HG03139 (cell line): ENCODE measurements at regions not wholly inside any gene's neighbourhood (a gene's known extent, or its start where the extent isn't known, plus 50 kb on each side); places are given as distances from the start of the nearest gene placed in this dataset.

Source experiments
- ATAC-seq: cut with Tn5 transposase; IDR thresholded peaks from one replicate; pipeline ENCODE4 v1.9.1; 2021; ENCODE audit not compliant: unreplicated experiment

DNA sequence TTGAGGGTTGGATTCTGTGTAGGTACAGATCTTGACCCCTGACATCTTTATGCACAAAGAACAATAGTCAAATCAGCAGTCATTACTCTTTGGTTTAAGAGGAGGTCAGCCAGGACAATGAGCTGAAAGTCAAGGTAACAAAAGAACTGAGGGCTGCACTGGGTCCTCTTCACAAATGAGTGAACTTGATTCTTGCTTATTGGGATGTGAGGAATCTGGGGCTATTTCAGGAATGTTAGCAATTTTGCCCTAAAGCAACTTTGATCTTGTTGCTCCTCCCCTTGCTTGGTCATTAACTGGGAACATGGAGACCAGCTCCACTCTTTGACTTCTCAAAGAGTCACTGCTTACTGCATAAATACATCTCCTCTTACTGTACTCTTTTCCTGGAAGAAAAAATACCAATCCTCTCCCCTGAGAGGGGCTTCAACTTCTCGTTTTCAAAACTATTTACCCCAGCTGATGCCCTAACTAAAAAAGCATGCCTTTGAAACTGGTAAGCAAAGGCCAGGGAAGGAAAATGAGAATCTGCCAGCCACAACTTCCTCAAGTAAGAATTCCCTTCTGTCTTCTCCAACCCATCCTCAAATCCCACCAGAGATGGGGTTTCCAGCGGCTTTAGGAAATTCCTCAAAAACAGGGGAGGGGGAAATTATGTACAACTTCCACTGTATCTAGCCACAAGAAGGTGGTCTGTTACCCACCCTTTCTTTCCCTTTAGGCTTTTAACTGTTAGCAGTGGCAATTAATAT lies 368.3 kb downstream of the ENC1 start:
- no peak for ATAC-seq

DNA sequence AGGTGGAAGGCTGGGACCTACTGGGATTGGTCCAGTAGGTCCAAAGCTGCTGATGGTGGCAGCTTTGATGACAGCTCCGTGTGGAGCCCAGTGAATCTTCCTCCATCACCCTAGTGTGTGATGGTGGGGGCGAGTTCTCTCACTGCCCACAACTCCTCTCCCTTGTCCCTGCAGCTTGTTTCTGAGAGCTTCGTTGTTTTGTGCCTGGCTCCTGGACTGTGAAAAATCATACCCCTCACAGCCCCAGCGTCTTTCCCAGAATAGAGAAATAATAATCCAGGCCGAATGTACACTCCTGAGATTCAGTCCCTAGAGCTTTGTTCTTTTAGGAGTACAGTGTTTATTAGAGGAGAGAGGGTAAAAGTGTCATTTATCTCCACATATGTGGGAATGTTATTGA lies 372.2 kb downstream of the ENC1 start:
- ATAC-seq, result no peak

DNA sequence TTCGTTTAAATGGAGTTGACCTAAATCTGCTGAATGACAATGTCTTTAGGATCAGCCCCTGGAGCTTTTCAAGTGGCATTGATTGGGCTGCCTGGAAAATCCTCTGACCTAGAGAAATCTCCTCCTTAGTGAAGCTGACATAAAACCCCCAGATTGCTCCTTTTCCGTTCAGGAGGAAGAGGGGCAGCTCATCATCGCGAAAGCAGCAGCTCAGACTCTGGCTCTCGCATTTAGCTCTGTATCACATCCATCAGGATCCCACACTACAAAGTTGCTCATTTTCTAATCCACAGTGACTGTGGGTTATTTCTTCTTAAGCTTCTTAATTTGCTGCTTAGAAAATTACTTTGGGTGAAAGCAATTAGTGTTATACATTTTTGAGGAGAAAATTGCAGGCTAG lies 373.7 kb downstream of the ENC1 start:
- ATAC-seq, result no peak

DNA sequence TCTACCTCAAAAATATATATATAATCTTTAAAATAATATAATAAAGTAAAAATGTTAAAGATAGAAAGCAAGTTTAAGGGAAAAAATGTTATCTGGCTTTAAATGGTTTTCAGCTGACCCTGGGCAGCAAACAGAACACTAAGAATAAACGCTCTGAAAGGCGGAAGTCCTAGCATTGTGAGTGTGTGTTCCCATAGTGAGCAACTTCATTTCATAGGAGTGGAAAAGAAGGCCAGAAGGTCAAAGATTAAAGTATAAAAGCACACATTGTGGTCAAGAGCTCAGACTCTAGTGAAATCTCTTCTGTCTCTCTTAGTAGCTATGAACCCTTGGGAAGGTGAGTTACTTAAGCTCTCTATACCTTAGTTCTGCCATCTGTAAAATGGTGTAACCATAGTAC lies 374.4 kb downstream of the ENC1 start:
- no peak for ATAC-seq

DNA sequence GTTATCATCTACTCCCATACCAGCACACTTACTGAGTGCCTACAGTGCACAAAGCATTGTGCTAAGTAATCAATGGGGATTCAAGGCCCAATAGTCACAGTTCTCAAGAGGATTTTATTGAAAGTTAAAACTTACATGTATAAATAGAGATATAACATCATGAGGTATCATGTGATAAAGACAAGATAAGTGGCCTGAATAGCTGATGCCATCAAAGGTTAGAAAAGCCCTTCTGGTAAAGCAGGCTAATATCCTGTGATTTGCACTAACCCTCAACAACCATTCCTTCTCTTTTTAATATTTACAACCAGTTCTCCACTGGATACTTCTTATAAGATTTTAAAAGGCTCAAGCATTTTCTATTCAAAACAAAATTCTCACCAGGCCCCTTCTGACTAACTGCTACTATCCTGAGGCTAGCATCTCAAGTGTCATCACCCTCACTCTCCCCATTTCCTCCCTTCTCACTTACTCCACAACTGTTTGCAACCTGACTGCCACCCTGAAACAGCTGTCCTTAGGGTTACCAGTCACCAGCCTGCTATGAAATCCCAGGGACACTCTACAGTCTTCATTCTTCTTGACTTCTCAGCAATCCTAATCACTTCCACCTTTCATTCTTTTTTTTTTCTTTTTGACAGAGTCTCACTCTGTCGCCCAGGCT lies 377.9 kb downstream of the ENC1 start:
- no peak for ATAC-seq

DNA sequence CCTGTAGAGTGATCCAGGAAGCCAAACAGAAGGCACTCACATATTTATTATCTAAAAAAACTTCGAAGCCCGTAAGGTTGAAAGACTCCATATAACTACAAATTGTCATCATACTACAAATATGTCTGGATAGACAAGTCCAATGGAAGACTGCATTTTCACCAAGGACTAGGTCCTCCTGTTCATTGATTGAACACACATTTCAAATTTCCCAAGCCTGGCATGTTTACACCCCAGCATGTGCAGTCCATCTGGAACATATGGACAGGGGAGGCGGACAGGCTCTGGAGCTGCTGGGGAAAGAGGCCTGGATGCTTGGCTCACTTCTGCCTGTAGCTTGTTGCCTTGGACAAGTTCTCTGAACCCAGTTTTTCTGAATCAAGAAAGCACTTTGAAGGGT lies 378.7 kb downstream of the ENC1 start:
- no peak for ATAC-seq

DNA sequence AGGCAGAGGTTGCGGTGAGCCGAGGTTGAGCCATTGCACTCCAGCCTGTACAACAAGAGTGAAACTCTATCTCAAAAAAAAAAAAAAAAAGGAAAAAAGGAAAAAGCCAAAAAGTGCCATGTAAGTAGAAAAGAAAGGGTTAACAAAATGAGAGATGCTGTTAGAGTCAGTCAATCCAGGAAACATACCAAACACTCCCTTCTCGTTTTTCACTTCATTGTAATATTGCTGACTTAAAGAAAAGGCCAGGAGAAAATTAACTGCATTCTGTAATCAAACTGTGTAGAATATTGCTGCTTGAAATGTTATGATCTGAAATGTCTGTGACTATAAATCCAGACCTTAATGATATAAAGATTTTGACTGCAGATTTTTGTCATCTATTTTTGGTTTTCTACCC lies 379.1 kb downstream of the ENC1 start:
- ATAC-seq, result no peak

DNA sequence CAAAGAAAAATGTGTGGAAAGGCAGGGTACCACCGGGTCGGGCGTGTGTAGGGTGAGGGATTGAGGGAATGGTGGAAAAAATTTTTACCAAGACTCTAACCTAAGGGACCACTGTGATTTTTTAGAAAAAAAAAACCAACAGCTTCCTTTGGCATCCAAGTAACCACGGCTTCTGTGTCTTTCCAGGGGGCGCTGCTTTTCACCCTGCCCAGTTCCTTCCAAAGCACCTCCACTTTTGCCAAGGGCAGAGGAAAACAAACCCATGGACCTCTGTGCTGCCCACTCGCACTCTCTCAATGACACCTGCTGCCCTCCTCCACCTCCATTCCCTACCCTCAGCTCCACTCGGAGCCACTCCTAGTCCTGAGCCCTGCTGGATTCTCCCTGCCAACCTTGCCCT lies 381.0 kb downstream of the ENC1 start:
- ATAC-seq, result no peak

DNA sequence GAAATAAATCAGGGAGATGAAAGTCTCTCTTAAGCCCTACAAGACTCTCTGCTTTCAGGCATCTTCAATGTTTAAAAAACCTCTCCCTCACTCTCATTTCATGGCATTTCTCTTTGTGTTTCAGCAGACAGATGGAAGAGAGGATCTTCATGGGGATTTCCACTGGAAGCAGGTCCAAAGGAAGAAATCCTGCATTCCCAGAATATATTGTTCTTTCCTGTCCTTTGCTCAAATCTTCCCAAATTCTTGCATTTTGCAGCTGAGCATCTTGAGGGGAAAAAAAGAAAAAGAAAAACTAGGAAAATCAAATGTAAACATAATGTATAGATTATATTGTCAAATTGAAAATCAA lies 382.2 kb downstream of the ENC1 start:
- no peak for ATAC-seq

DNA sequence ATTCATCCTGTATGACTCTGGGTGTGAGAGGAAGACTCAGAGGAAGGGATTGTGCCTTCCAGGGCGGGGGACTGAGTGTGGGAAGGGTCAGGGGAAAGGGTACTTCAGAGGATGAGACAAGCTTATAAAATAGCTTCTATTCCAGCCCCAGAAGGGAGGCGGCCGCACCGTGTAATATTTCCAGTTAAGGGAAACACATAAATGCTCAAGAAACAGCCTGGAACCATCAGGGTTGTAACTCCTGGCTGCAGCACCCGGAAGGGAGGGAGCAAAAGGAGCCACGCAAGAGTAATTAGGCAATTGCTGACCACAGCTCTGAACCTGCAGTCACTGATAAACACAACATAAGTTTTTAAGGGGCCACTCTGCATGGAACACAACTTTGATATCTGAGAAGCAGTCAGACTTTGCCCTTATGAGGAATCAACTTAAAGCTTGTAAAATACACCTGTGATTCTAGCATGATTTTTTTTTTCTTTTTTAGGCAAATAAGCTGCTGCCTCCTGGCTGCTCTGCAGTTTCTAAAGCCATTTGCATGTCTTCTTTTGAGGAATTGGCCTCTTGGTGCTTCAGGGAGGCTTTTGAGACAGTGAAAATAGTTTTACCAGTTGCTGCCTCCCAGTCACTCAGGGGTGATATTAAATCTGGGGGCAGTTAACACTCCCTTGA lies 382.7 kb downstream of the ENC1 start:
- no peak for ATAC-seq

DNA sequence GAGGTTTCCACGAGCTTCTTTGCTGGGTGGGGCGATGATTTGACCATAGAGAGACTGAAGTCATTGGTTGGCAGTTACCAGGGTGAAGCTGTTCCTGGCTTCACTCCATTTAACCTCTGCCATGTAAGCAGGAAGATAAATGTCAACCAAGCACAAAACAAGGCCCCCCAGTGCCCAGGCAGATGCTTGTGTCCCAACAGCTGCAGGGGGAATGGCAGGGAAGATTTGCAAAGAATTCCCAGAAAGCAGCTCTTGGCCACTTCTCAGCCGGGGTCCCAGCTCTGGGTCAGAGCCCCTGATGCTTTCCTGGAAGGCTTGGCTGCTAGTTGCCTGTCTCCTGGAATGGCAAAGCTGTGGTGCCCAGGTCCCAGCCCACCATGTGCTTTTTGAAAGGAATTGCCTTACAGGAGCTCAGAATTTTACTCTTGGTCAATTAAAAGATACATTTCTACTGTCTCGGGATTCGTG lies 383.4 kb downstream of the ENC1 start:
- ATAC-seq, result no peak

DNA sequence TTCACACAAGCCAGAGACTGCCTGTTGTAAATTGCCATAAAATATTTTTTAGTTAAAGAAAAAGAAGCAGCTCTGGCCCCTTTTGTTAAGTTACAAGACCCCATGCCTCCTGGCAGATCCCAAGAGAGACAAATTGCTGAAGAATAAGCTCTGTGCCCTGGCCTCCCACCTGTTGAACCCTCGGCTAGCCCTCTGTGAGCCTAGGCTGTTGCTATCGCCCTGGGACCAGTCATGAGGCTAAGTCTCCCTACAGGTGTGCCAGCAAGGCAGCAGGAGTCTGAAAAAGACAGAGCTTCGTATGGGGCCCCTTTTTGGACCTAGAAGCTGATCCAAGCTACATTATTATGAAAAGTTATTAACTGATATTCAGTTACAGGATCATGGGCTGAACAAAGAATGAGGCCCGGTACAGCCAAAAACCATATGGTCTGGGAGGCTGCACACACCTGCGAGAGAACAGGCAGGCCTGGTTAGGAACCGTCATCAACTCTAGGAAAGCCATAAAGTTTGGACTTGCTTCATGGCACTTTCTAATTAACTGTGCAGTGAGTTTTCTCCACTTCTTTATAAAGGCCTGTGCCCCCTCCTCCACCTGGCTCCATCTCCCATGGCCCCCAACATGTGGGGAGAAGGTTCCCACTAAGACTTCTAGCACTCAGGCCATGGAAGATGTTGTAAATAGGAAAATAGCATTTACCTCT lies 384.7 kb downstream of the ENC1 start:
- ATAC-seq, result no peak

DNA sequence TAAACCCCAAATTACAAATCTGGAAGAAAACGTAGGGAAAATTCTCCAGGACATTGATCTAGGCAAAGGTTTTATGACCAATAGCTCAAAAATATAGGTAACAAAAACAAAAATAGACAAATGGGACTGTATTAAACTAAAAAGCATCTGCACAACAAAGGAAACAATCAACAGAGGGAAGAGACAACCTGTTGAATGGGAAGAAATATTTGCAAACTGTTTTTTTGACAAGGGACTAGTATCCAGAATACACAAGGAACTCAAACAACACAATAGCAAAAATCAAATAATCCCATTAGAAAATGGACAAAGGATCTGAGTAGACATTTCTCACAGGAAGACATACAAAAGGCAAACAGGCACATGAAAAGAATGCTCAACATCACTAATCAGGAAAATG lies 386.3 kb downstream of the ENC1 start:
- ATAC-seq, result no peak

DNA sequence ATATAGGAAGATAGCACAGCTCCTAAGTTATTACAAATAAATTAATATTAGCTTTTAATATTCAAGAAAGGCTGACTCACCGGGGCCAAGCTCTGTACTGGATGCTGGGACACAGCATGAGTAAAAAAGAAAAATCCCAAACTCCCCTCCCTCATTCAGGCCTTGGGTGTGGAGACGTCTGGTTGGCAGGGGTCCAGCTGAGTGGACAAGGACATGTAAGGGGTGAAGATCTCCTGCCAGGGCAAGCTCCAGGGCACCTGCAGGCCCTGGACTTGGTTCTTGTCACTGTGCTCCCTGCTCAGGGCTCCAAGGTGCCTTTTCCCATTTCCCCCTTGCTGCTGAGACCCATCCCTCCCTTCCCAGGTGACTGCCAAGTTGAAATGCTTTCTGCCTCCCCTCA lies 388.5 kb downstream of the ENC1 start:
- ATAC-seq, result no peak

DNA sequence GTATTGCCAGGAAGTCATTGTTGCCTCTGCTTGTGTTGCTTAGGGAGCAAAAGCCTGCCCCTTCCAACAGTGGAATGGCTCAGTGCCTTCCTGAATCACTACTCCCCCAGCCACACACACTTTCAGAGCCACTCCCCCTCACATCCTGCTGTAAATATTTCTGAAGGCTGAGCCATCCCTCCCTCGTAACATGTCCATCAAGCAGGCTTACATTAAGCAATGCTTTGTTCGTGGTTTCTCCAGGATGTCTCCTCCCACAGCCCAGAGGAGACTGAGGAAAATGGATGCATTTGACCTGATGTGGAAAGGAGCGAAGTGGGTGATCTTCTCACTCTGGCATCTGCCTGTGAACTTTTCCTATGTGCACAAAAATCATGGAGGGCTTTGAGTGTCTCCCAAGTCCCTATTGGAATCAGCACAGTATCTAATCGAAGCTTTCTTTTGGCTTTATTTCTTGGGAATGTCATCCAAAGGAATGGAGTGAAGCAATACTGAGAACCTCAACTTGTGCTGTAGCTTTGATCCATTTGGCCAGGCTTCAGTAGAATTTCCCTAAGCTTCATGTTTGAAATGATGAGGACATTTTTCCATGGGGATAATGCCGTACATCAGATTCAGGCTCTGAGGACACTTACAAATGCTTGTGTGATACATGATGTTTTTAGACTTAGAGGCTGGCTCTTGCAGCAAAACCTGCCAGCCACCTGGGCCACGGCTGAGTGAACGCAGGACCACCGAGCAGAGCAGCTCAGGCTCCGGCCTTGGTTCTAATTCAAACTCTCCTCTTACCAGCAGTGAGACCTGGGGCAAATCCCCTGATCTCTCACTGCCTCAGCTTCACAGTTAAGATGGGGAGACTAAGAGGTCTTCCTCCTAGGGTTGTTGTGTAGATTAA lies 389.1 kb downstream of the ENC1 start:
- ATAC-seq, result no peak

DNA sequence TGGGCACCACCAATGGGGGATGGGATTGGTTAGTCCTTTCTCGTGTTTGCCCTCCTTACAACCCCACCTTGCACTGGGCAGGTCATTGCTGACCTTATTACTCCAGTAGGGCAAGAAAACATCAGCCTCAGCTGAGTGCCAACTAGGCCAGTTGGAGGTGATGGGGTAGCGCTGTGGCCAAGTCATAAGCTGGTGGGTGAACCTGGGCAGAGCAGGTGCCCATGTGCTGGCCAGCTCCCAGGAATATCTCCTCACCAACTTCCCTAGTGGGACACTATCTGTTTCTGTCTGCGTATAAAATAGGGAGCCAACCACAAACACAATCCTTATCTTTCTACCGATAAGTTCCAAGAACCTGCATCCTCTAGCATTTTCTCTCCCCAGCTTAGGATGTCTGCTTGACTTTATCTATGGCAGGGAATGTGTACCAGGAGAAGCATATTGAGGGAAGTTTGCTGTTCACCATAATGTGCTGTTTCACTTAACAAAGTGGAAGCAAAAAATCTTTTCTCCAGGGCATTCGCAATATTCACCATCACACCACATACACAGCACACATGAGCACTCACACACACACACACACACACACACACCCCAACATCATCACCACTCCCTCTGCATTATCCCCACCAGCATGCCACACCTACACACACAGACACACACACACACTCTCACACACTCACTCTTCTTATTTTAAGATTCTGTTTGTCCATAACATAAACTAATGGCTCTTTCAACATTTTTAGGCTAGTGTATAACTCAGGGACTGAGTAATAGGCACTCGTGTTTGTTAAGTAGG lies 390.0 kb downstream of the ENC1 start:
- no peak for ATAC-seq

DNA sequence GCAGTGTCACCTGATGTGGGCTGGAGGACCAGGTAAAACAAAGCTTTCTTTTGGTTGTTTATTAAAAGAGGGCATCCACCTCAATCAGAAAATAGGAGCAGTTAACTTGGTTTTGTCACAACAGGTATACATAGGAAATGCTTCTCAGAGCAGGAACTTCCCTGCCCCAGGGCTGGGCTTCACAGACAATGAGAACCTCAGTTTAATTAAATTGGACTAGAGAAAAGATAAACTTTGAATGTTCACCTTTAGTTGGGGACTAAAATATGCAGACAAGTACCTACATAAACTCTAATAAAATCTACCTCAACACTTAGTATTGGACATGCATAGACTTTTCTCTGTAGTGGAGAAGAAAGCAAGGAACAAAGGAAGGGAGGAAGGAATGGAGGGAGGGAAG lies 392.0 kb downstream of the ENC1 start:
- ATAC-seq, result no peak

DNA sequence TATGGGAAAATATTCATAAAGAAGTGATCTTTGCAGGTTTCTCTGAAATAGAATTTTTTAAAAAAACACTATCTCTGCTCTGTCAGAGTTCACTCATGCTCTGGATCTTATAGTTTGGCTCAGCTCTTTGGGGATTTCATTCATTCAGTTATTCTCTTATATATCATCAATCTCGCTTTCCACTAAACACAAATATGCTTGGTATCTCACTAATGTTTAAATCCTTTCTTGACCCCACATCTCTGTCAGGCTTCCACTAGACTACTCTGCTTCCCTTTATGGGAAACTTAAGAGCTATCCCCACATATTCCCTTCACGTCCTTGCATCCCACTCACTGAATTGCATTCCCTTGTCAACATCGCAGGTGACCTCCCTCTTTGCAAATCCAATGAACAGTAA lies 396.1 kb downstream of the ENC1 start:
- no peak for ATAC-seq

DNA sequence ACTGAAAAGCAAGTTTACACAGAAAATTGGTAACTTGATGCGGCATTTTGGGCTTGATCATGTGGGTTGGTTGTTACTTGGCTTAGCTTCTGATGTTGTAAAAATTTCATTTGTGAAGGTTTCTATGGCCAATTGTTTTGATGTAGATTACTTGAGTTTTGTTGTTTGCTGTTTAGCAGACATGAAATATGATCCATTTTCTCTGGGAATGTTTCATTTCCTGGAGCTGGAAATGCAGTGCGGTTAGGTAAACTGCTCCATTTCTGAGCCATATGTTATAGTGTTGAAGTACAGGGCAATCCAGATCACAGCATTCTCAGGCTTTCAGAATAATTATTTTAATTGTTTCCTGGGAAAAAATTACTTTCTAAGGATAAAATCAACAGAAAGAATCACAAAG lies 396.9 kb downstream of the ENC1 start:
- no peak for ATAC-seq

DNA sequence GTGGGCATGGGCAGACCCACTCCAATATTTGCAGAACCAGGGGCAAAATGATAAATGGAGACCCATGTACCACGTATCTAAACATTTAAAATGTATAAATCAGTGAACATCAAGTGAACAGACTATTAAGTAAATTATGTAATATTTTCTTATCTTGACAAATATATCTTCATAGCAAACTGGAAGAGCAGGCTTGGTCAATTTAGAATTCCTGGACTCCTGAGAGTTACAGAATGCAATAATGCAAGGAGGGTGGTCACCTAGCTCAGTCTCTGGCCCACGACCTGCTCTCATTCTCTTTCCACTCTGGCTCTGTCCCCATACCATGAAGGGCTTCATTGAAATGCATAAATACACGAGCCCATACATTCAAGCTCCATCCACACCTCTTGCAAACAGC lies 398.0 kb downstream of the ENC1 start:
- ATAC-seq, result no peak
